Ovary (tissue), 3 donors: ENCODE measurements at regions not wholly inside any gene's neighbourhood (a gene's known extent, or its start where the extent isn't known, plus 50 kb on each side); places are given as distances from the start of the nearest gene placed in this dataset.

ENCODE experiments used
- EP300 ChIP-seq: sonication (generic); formaldehyde crosslinking; IDR thresholded peaks from one replicate; pipeline ENCODE4 v1.6.1; 2017; ENCODE audit warnings: antibody characterized with exemption
- POLR2A ChIP-seq: fragments of 450-650 bp; IDR thresholded peaks from one replicate; pipeline ENCODE4 v1.6.1; 2017; ENCODE audit warnings: antibody characterized with exemption, mild to moderate bottlenecking, moderate library complexity
- TF ChIP-seq, protein P1 (sequence below), 3 donors: fragments of 450-650 bp in 2 of 3; fragments of 200-600 bp in 1 of 3; IDR thresholded peaks; one replicate each; pipeline versions ENCODE4 v1.5.1 to v1.8.0; 2016 to 2022; ENCODE audit warnings: antibody characterized with exemption in 3 of 3, mild to moderate bottlenecking in 1 of 3
- donor health status: DM: no; HTN: no; CAD: no.

DNA sequence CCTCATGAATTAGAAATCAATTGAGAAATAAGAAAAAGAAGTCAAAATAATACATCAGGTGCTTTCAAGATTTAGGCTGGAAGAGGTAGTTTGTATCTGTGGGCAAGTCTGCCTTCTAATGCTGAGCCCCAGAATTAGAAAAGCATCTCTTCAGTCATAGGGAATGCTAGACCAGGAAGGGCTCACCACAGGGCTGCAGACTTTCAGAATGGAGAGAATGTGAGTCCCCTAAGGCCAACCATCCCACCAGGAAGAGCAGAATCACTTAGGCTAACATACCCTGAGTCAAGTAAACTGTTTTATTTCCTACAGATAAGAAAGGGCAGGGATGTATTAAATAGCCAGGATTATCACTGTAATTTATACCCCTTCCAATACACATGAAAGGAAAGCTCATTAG lies 510.2 kb downstream of the RNF144B start:
- TF ChIP-seq, protein P1, sequence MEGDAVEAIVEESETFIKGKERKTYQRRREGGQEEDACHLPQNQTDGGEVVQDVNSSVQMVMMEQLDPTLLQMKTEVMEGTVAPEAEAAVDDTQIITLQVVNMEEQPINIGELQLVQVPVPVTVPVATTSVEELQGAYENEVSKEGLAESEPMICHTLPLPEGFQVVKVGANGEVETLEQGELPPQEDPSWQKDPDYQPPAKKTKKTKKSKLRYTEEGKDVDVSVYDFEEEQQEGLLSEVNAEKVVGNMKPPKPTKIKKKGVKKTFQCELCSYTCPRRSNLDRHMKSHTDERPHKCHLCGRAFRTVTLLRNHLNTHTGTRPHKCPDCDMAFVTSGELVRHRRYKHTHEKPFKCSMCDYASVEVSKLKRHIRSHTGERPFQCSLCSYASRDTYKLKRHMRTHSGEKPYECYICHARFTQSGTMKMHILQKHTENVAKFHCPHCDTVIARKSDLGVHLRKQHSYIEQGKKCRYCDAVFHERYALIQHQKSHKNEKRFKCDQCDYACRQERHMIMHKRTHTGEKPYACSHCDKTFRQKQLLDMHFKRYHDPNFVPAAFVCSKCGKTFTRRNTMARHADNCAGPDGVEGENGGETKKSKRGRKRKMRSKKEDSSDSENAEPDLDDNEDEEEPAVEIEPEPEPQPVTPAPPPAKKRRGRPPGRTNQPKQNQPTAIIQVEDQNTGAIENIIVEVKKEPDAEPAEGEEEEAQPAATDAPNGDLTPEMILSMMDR (IDR thresholded peaks at IDR 0.05), result no peak
- TF ChIP-seq POLR2A (no peak), EP300 (no peak)
